ENCODE measurements at regions not wholly inside any gene's neighbourhood (a gene's known extent, or its start where the extent isn't known, plus 50 kb on each side); places are given as distances from the start of the nearest gene placed in this dataset.

- H3K27ac ChIP-seq (ENCODE audit: low read length) = no peak overlapping the region
These were observed 98.5 kb upstream of the KLF3 start for GRCh38 chr4:38565271-38566199.

GRCh38 chr4:38566806-38567398, 97.1 kb upstream of the KLF3 start:
- Histone ChIP-seq H3K4me3 (ENCODE audit: low read length) (no peak overlapping the region), H3K9me3 (ENCODE audit: insufficient read depth, low read depth, low read length) (no peaks in the 10 kb centered on the region), H3K9ac (ENCODE audit: low read depth, low read length) (no peak overlapping the region), H3K4me1 (ENCODE audit: insufficient read depth, low read length) (no peaks in the 10 kb centered on the region), H3K27ac (ENCODE audit: low read length) (no peak overlapping the region), H3K27me3 (ENCODE audit: insufficient read depth, low read length) (no peaks in the 10 kb centered on the region), H3K36me3 (ENCODE audit: insufficient read depth, low read depth, low read length) (no peaks in the 10 kb centered on the region)

More at GRCh38 chr4:38565271-38566199, 98.5 kb upstream of the KLF3 start:
- Histone ChIP-seq H3K4me1 (ENCODE audit: insufficient read depth, low read length) (no peaks in the 10 kb centered on the region), H3K4me3 (ENCODE audit: low read length) (no peak overlapping the region), H3K36me3 (ENCODE audit: insufficient read depth, low read depth, low read length) (no peaks in the 10 kb centered on the region), H3K9me3 (ENCODE audit: insufficient read depth, low read depth, low read length) (no peaks in the 10 kb centered on the region), H3K27me3 (ENCODE audit: insufficient read depth, low read length) (no peaks in the 10 kb centered on the region), H3K9ac (ENCODE audit: low read depth, low read length) (no peak overlapping the region)

- no peaks in the 10 kb centered on the region for H3K4me1 ChIP-seq (ENCODE audit: insufficient read depth, low read length)
- H3K27me3 ChIP-seq (ENCODE audit: insufficient read depth, low read length) = no peaks in the 10 kb centered on the region
- H3K9ac ChIP-seq (ENCODE audit: low read depth, low read length) = no peak overlapping the region
- no peaks in the 10 kb centered on the region for H3K36me3 ChIP-seq (ENCODE audit: insufficient read depth, low read depth, low read length)
- no peak overlapping the region for H3K27ac ChIP-seq (ENCODE audit: low read length)
- no peaks in the 10 kb centered on the region for H3K9me3 ChIP-seq (ENCODE audit: insufficient read depth, low read depth, low read length)
- H3K4me3 ChIP-seq (ENCODE audit: low read length) = no peak overlapping the region
These were observed 96.5 kb upstream of the KLF3 start for GRCh38 chr4:38567457-38567856.

- Histone ChIP-seq H3K9ac (ENCODE audit: low read depth, low read length) (no peak overlapping the region), H3K27me3 (ENCODE audit: insufficient read depth, low read length) (no peaks in the 10 kb centered on the region), H3K27ac (ENCODE audit: low read length) (no peak overlapping the region)
These were observed 95.2 kb upstream of the KLF3 start for GRCh38 chr4:38568768-38569167.

GRCh38 chr4:38570647-38571276, 93.2 kb upstream of the KLF3 start:
- no peaks in the 10 kb centered on the region for H3K9me3 ChIP-seq (ENCODE audit: insufficient read depth, low read depth, low read length)
- H3K9ac ChIP-seq (ENCODE audit: low read depth, low read length) = no peak overlapping the region
- no peaks in the 10 kb centered on the region for H3K36me3 ChIP-seq (ENCODE audit: insufficient read depth, low read depth, low read length)
- H3K4me3 ChIP-seq (ENCODE audit: low read length) = no peak overlapping the region
- no peaks in the 10 kb centered on the region for H3K27me3 ChIP-seq (ENCODE audit: insufficient read depth, low read length)
- H3K27ac ChIP-seq (ENCODE audit: low read length) = no peak overlapping the region
- H3K4me1 ChIP-seq (ENCODE audit: insufficient read depth, low read length) = no peaks in the 10 kb centered on the region

More at GRCh38 chr4:38568768-38569167, 95.2 kb upstream of the KLF3 start:
- Histone ChIP-seq H3K4me3 (ENCODE audit: low read length) (no peak overlapping the region), H3K4me1 (ENCODE audit: insufficient read depth, low read length) (no peaks in the 10 kb centered on the region), H3K36me3 (ENCODE audit: insufficient read depth, low read depth, low read length) (no peaks in the 10 kb centered on the region), H3K9me3 (ENCODE audit: insufficient read depth, low read depth, low read length) (no peaks in the 10 kb centered on the region)

GRCh38 chr4:38572793-38573192, 91.2 kb upstream of the KLF3 start:
- H3K27ac ChIP-seq (ENCODE audit: low read length) = no peak overlapping the region
- H3K4me1 ChIP-seq (ENCODE audit: insufficient read depth, low read length) = no peaks in the 10 kb centered on the region
- no peaks in the 10 kb centered on the region for H3K27me3 ChIP-seq (ENCODE audit: insufficient read depth, low read length)
- no peak overlapping the region for H3K9ac ChIP-seq (ENCODE audit: low read depth, low read length)
- no peaks in the 10 kb centered on the region for H3K9me3 ChIP-seq (ENCODE audit: insufficient read depth, low read depth, low read length)
- no peak overlapping the region for H3K4me3 ChIP-seq (ENCODE audit: low read length)
- no peaks in the 10 kb centered on the region for H3K36me3 ChIP-seq (ENCODE audit: insufficient read depth, low read depth, low read length)

GRCh38 chr4:38574559-38575333, 89.3 kb upstream of the KLF3 start:
- no peak overlapping the region for H3K9ac ChIP-seq (ENCODE audit: low read depth, low read length)
- no peaks in the 10 kb centered on the region for H3K36me3 ChIP-seq (ENCODE audit: insufficient read depth, low read depth, low read length)
- H3K9me3 ChIP-seq (ENCODE audit: insufficient read depth, low read depth, low read length) = no peaks in the 10 kb centered on the region
- H3K4me3 ChIP-seq (ENCODE audit: low read length) = no peak overlapping the region
- no peaks in the 10 kb centered on the region for H3K4me1 ChIP-seq (ENCODE audit: insufficient read depth, low read length)
- no peaks in the 10 kb centered on the region for H3K27me3 ChIP-seq (ENCODE audit: insufficient read depth, low read length)
- H3K27ac ChIP-seq (ENCODE audit: low read length) = no peak overlapping the region

GRCh38 chr4:38576767-38577166, 87.2 kb upstream of the KLF3 start:
- H3K9ac ChIP-seq (ENCODE audit: low read depth, low read length) = no peak overlapping the region
- no peaks in the 10 kb centered on the region for H3K4me1 ChIP-seq (ENCODE audit: insufficient read depth, low read length)
- H3K9me3 ChIP-seq (ENCODE audit: insufficient read depth, low read depth, low read length) = no peaks in the 10 kb centered on the region
- H3K27ac ChIP-seq (ENCODE audit: low read length) = no peak overlapping the region
- H3K36me3 ChIP-seq (ENCODE audit: insufficient read depth, low read depth, low read length) = no peaks in the 10 kb centered on the region
- H3K4me3 ChIP-seq (ENCODE audit: low read length) = no peak overlapping the region
- no peaks in the 10 kb centered on the region for H3K27me3 ChIP-seq (ENCODE audit: insufficient read depth, low read length)

- Histone ChIP-seq H3K4me3 (ENCODE audit: low read length) (no peak overlapping the region), H3K27me3 (ENCODE audit: insufficient read depth, low read length) (no peaks in the 10 kb centered on the region), H3K36me3 (ENCODE audit: insufficient read depth, low read depth, low read length) (no peaks in the 10 kb centered on the region), H3K4me1 (ENCODE audit: insufficient read depth, low read length) (no peaks in the 10 kb centered on the region), H3K27ac (ENCODE audit: low read length) (no peak overlapping the region), H3K9ac (ENCODE audit: low read depth, low read length) (no peak overlapping the region), H3K9me3 (ENCODE audit: insufficient read depth, low read depth, low read length) (no peaks in the 10 kb centered on the region)
These were observed 86.5 kb upstream of the KLF3 start for GRCh38 chr4:38577462-38577861.

GRCh38 chr4:38581426-38582106, 82.4 kb upstream of the KLF3 start:
- H3K27ac ChIP-seq (ENCODE audit: low read length) = no peak overlapping the region
- H3K4me1 ChIP-seq (ENCODE audit: insufficient read depth, low read length) = no peaks in the 10 kb centered on the region
- H3K9me3 ChIP-seq (ENCODE audit: insufficient read depth, low read depth, low read length) = no peaks in the 10 kb centered on the region
- no peak overlapping the region for H3K9ac ChIP-seq (ENCODE audit: low read depth, low read length)
- H3K27me3 ChIP-seq (ENCODE audit: insufficient read depth, low read length) = no peaks in the 10 kb centered on the region
- no peaks in the 10 kb centered on the region for H3K36me3 ChIP-seq (ENCODE audit: insufficient read depth, low read depth, low read length)
- H3K4me3 ChIP-seq (ENCODE audit: low read length) = no peak overlapping the region

- Histone ChIP-seq H3K27me3 (ENCODE audit: insufficient read depth, low read length) (no peaks in the 10 kb centered on the region), H3K9ac (ENCODE audit: low read depth, low read length) (no peak overlapping the region), H3K9me3 (ENCODE audit: insufficient read depth, low read depth, low read length) (no peaks in the 10 kb centered on the region), H3K27ac (ENCODE audit: low read length) (no peak overlapping the region), H3K36me3 (ENCODE audit: insufficient read depth, low read depth, low read length) (no peaks in the 10 kb centered on the region), H3K4me3 (ENCODE audit: low read length) (no peak overlapping the region), H3K4me1 (ENCODE audit: insufficient read depth, low read length) (no peaks in the 10 kb centered on the region)
These were observed 81.6 kb upstream of the KLF3 start for GRCh38 chr4:38582445-38582844.

Data from iPS-20b (cell line).